ENCODE measurements at regions not wholly inside any gene's neighbourhood (a gene's known extent, or its start where the extent isn't known, plus 50 kb on each side); places are given as distances from the start of the nearest gene placed in this dataset.

DNA sequence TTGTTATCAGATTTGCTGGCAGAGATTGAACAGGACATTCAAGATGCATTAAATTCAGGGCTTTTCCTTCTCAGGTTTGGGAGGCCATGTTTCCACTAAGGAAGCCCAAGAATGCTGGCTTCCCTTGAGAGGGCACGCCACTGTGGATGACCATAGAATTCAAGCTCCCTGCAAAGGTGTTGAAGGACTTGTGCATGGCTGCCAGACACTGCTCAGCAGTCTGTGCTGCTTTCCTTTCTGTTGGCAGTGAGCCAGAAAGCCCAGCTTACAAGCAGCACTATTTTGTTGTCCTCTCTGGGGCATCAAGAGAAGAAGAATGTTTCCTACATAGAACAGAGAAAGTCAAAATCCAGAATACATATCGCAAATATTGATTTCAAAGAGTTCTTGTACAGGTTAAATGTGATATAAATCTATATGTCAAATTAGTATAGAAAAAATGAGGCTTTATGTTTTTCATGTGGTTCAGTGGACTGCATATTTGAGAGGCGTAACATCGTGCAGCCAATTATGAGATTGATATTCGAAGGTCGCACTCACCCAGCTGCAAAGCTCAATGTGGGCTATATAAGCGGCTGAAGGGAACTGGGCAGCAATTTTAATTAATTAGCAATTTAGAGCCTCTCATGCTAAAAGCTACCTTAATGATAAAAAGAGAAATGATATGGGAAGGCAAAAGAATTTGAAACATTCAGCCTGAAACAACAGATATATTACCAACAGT, 103.1 kb upstream of the ISL1 start:
- DNase-seq (ENCODE audit: low spot score): no peak

DNA sequence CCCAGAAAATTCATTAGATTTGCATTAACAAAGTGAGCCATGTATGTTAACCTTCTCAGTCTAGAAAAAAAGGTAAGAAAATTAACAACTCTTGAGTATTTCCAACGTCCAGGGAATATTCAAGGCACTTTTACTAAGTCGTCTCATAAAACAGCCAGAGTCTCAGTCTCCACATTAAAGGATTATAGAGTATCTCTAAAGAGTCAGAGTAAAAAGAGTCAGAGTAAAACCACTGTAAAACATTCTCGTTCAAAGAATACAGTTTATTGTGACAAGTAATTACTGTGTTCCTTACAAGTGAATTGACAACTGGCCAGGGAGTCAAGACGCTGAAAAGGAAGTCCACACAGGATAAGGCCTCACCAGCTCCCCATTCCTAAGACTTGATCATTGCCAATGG, 97.2 kb upstream of the ISL1 start:
- DNase-seq (ENCODE audit: low spot score): no peak

- no peak for DNase-seq (ENCODE audit: low spot score)
Observed at GRCh38 chr5:51302343-51302742, 80.9 kb upstream of the ISL1 start.

DNA sequence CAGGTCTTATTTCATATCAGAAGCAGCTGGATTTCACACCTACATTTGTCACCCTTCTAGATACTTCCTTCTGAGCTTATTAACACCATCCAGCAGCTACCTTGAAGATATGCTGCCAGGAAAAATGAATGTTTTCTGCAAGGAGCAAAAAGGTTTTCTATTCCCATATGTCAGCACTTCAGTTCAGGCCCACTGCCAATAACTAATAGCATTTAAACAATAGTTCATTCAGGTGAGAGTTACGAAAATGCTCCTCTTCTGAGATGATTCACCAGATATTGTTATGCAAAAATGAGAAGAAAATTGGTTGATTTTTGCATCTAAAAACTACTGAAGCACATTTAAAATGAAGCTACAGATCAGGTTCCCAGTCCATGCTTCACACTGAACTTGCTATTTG, 56.4 kb upstream of the ISL1 start:
- DNase-seq (ENCODE audit: low spot score): no peak
